ENCODE measurements at regions not wholly inside any gene's neighbourhood (a gene's known extent, or its start where the extent isn't known, plus 50 kb on each side); places are given as distances from the start of the nearest gene placed in this dataset.

DNA sequence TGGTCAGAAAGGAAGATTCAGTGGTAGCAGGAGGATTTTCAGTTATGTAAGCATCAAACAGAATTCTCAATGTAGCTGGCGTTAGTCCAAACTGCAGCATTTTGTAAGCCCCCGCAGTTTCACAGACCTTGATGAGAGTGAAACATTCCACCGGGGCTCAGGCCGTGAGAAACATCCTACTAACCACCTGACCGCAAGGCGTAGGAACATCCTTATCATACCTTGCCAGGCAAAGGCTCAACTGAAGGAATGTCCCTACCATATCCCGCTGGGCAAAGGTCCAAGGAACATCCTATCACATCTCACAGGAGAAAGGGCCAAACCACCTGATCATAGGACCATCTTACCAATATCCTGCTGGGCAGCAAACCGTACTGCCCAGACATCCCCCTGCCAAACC, 624.8 kb upstream of the TMEM132C start:
- DNase-seq: no peak

DNA sequence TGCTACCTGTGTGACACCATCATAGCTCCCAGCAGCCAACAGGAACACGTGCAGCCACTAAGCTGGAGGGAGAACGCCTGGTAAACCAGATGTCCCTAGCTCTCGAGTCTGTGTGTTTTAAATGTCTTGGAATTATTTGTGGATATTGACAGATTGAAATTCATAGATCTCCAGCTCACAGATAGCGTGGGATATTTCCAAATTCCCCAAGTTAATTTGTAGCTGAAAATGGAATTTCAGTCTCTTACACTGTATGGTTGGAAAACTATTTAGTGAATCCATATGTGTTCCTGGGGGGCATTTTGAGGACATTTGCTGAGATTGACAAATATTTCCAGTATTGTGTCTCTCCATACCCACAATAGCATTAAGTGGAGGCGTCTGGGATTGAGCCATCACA, 618.6 kb upstream of the TMEM132C start:
- no peak for DNase-seq

DNA sequence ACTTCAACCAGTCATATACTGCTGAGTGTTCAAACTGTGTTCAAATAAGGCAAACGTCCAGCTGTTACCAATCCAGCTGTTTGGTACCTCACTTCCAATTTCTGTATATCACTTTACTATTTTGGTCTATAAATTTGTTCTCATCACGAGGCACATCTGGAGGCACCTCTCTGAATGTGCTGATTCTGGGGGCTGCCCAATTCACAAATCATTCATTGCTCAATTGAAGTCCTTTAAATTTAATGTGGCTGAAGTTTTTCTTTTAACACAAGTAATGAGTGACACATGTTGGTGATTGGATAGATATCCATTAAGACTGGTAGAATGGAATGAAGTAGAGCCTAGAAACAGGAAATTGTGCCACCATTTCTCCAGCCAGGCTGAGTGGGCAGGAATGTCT, 617.0 kb upstream of the TMEM132C start:
- DNase-seq: no peak

DNA sequence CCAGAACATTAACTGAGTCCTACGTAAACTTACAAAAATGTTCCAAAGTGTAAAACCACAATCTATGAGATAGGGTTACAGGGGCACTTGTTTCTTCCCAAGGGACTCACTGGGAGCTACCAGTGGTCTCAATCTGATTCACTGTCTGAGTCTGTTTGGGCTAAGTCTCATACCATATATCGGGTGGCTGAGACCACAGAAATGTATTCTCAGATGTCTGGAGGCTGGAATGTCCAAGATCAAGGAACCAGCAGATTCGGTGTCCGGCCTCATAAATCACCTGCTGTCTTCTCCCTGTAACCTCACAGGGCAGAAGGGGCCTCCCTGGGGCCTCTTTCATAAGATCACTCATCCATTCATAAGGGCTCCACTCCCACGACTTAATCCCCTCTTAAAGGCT, 616.3 kb upstream of the TMEM132C start:
- DNase-seq: no peak

DNA sequence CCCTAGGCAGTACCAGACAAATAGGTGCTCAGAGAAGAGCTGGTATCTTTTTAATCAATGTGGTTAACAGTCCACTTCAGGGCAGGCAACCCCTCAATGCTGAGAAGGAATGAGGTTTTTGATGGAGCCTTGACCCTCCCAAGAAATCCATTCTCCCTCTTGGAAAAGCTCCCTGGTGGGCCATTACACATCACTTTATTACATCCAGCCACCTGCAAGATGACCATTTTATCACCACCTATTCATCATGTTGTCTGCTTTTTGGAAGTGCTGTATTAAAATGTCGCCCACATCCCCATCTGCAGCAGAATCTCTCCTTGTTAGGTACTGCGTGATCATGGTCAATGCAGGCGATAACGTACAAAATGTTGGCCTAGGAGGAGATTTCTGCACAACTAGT, 614.7 kb upstream of the TMEM132C start:
- no peak for DNase-seq

DNA sequence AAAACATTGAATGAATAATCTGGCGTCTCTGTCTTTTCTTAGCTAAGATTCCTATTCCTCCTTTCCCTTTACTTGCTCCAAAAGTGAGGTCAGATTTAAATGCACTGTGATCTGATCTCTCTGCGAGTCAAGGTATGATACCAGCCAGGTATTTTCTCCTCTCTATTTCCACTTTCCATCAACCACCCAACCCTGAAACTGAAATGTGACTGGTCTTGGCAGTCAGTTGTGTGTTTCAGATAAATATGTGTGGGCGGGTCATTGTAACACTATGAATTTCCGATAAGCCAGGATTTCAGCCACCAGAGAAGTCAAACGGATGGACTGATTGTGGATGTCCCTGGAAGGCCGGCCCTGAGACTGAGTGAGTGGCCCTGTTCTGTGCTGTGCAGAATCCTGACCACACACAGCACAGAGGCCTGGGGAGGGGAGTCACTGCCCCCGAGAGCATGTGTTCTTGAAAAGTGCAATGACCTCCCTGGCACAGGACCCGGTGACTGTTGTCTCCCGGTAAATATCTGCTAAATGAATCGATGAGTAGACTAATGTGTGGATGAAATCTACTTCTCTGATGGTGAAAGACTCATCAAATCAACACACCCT, 612.5 kb upstream of the TMEM132C start:
- no peak for DNase-seq

DNA sequence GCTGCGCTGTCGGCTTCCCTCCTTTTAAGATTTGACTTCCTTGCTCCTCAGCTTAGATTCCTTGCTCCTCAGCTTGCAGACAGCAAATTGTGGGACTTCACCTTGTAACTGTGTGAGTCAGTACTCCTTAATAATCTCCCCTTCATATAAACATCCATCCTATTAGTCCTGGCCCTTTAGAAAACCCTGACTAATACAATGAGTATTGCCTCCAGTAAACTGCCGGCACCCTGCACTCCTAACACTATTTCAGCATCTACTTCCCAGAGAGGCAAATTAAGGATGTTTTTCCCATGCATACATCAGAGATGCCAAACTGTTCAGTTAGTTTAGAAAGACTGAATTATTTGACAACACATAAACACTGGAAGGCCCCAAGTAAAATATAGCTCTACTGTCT, 611.3 kb upstream of the TMEM132C start:
- no peak for DNase-seq

DNA sequence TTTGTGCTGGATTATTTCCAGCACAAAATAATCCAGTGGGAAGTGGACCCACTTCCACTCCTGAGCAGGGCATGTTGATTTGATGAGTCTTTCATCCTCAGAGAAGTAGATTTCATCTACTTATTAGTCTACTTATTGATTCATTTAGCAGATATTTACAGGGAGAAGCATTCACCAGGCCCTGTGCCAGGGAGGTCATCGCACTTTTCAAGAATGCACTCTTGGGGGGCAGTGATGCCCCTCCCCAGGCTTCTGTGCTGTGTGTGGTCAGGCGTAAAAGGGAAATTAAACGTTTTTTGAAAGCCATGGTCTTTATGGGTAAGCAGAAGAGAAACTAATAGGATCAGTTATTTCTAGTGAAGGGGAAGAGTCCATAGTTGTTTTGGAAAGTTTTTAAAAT, 610.7 kb upstream of the TMEM132C start:
- DNase-seq: no peak

DNA sequence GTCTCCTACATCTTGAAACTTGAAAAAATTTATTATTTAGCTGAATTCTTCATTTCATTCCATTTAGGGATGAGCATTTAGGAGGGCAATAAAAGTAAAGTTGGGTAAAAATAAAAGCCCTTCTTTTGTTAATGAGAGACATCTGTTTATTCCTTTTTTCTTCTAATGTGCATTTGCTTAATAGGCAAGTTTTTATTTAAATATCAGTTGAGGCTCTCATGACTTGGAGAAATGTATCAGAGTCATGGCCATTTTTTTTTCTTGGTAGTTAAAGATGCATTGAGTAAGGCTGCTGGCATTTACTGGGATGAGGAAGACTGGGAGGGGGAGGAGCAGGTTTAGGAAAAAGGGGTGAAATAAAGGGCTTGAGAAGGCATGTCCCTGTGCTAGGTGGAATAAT, 609.9 kb upstream of the TMEM132C start:
- DNase-seq: no peak

DNA sequence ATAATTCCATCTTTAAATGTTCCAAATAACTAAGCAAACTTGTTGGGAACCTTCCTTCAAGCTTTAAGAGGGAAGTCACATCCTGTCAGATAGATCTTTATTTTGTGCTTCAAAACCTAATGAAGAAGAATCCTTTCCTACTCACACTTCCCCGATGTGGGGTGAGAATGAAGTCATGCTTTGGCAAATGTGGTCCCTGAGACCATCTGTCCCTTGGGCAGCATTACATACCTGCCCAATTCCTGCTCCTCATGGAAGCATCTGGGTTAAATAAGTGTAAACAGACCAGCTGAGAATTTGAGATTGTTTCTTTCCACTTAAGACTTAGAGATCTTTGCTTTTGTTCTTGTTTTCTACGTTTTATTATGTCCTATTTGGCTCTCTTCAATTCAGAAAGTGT, 606.0 kb upstream of the TMEM132C start:
- DNase-seq: no peak

DNA sequence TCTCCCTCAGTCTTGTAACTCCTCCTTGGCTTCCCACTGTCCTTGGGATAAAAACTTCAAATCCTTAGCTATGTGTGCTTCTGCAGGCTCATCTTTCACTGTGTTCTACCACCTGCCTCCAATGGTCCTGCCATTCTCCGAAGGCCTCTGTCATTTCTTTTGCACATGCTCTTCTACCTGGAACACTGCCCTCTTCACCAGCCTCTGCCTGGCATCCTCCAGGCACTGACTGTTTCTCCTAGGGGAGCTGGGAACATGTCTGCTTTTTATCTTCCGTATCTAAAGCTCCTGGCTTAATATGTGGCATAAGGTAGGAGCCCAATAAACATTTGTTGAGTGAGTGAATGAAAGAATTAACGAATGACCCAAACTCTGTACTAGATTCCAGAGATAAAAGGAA, 603.3 kb upstream of the TMEM132C start:
- no peak for DNase-seq

DNA sequence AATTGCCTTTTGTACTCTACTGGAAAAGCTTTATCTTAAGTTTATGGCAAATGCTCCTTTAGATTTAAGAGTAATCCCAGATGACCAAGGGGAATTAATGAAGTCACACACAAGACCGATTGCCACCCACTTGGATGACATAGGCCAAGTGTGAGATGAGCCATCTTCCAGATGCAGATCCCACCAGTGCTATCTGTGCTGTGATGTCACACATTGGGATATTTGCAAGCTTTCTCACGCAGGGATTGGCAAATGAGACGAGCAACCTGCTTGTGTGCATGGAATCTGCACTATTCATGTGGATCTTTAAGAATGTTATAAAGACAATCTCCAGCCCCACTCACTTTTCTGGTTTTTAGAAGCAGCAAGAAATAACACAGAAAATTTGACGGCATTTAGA, 602.1 kb upstream of the TMEM132C start:
- no peak for DNase-seq

DNA sequence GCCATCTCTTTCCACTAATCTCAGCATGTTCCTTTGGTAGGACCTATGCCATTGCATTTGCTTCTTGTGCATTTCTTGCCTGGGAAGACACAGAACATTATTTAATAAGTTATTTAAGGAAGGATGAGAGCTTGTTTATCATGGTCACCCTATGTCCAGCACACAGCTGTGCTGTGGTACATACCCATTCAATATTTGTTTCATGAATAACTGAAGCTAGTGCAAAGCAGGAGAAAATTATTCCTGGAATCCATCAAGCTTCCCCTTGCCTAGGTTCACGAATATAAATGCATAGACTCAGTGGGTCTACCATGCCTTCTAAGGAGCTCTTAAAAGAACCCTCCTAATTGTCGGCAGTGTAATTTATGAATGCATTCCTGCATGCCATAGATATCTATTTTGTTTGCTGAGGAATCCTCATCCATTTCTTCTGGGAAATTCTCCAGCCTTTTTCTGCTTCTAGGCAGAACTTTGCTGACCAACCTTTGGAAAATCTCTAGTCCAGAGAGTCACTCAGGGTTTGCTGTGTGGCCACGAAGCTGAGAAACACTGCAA, 599.8 kb upstream of the TMEM132C start:
- DNase-seq: no peak

DNA sequence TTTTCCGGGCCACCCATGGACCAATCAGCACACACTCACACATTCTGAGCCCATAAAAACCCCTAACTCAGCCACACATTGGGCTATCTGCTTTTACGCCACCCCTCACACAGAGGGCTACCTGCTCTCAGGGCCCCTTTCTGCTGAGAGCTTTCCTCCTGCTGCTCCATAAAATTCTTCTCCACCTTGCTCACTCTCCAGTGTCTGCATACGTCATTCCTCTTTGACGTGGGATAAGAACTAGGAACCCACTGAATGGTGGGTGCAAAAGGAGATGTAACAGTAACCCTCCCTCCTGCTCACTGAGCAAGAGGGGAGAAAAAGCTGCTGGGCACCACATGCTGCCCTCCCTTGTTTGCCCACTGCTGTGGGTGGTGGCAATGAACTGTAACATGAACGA, 596.7 kb upstream of the TMEM132C start:
- no peak for DNase-seq

DNA sequence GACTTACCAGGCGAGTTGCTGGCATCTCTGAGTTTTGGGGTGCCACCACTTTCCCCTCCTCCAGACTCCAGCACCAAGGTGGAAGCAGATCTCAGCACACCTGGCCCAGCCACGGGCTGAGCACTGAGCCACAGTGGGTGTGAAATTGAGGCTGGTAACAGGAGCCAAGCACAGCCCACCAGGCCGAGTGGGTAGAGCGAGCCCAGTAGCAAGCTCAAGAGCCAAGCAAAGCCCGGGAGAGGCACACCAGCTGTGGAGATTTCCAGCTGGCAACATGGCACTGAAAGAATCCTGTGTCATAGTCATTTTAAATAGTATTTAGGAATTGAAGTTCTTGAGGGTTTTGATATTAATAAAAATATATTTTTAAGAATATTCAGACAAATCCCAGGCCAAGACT, 596.2 kb upstream of the TMEM132C start:
- DNase-seq: no peak

DNA sequence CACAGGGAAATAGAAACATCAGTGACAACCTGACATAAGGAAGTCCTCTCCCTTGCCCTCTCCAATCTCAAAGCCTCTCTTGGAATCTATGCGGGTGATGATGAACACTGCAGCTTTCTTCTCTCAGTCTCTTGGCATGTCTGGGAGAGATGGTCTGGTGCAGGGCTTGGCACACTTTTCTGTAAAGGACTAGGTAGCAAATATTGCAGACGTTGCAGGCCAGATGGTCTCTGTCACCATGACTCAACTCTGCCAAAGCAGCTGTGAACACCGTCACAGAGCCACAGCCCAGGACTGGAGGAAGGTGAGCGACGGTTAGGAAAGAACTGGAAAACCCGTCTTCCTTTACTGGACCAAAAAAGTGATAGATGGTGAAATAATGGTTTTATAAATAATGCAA, 591.0 kb upstream of the TMEM132C start:
- DNase-seq: no peak

DNA sequence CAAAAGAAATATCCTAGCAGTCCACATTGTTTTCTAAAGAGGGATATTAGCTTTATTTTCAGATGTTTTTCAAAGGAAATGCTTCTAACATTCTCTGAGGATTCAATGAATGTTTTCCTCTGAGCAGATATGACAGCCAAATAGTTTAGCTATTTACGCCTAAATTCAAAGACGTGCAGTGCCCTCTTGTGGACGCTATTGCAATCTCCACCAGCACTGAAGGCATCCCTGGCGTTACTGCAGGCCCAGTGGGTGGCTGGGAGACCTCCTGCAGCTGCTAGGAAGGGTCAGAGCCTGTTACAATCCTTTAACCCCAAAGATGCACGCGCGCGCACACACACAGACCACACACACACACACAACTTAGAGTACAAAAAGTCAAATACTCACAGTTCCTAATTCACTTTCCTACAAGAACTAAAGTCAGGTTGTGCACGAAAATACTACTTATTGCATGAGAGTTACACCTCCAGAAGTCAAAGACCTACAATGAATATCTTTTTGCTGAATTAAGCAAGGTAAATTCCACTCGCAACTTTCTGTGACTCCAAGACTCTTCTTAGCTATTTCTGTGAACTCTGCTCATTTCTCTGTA, 589.3 kb upstream of the TMEM132C start:
- DNase-seq: peak in 1 of 2 donors; percentile 1

DNA sequence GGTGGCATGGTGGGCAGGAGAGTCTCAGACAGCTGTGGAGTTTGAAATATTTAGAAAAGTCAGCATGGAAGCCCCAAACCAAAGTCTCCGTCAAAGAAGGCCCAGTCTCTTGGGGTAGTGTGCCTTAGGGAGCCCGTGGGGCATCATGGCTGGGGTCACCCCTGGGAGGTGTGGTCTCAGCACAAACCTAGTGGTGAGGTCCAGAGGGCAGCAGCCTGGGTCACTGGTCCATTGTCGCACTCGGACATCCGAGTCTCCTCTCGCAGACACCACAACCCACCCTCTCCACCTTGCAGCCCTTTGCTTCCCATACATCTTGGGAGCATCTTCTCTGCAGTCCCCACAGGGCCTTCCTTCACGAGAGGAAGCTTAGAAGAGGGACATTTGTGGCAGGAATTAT, 588.0 kb upstream of the TMEM132C start:
- no peak for DNase-seq

DNA sequence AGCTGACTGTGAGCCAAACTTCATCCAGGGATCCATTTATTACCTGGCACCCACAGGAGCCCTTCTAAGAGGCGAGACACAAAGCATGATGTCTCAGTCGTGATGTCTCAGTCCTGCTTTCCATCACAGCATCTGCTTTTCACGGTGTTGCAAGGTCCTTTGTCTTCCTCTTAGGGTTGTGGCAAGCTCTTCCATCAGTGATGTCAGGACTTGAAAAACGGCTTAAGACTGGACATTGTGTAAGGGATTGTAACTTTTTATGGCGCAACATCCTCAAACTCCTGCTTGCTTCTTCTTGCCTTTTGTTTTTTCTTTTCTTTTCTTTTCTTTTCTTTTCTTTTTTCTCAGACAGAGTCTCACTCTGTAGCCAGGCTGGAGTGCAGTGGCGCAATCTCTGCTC, 586.5 kb upstream of the TMEM132C start:
- no peak for DNase-seq

DNA sequence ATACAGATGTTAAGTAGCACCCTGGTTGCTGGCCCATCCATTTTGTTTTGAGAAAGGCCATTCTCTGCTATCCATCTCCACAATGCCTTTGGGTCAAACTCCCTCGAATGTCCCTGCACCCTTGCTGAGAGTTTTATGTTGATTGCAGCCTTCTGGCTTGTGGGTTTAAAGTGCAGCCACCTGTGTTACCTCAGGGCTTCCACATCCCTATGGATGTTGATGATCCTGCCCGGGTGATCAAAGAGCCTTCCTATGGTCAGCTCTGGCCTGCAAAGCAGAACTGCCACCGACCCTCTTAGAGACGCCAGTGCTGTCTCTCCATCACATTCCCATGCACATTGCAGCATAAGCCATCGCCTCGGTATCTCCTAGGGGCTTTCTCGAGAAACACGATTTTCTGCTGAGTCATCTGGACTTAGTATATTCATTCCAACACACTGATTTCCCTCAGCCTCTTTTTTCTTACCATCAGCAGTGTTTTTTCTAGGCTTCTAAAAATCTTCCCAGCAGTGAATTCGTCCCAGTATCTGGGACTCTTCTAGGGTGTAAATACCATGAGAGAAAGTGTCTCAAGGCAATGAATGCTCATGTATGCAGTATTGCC, 585.7 kb upstream of the TMEM132C start:
- no peak for DNase-seq

DNA sequence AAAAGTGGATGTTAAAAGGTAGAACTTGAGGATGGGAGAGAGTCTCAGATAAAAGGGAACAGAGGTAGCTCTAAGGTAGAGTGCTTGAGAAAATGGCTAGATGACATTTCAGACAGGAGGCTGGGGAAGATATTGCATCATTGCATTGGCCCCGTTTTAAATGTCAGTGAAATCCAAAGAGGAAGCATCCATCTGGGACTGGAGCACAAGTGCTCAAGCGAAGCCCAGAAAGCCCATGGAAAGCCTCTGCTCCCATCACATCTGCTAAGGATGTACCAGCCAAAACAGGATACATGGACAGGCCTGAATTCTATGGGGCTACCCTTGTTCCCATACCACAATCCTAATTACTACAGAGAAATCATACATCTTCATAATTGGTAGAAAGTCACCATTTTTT, 581.5 kb upstream of the TMEM132C start:
- no peak for DNase-seq

DNA sequence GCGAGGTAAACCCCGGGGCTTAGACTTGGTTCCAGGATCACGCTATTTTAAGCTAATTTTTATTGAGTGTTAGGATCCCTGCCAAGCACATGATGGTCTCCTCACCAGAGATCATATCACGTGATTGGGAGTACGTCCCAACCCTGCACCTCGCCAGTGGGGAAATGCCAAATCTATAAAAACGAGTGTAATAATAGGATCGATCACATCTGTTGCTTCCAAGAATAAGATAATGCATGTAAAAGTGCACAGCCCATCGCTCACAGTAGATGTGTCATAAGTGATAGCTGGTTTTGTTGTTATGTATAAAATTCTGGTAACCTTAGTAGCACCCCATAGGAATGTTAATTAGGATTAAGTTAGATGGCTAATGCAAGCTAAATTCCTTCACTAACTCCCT, 581.0 kb upstream of the TMEM132C start:
- no peak for DNase-seq

DNA sequence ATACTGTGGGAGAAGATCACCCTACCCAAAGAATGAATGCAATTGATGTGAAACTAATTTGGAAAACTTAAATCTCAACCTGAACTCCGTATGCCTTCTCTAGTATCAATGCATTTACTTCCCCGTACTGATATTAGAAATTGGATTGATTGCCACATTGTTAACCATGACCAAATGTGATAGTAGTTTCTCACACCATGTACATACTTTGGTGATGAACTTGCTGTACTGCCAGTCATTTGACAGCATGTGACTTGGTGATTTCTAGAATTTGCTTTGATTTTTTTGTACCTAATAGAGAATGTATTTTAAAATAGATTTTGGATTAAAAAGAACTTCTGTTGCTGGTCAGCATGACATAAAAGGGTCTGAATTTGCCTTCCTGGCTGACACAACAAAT, 579.8 kb upstream of the TMEM132C start:
- DNase-seq: no peak

DNA sequence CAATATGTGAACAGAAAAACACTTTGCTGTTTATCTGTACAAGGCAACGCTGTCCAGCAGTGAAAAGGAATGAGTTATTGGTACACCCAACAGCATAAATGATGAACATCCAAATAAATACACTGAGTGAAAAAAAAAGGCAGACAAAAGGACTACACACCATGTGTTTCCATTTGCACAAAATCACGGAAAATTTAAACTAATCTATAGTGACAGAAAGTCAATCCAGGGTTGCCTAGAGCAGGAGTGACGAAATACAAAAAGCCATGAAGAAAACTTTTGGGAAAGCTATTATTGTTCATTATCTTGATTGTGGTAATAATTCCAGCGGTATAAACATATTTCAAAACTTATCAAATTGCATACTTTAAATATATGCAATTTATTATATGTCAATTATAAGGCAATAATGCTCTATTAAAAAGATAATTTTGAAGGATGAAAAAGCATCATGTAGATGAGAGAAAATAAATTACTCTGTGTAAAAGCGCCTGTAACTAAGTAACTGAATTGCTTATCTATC, 578.0 kb upstream of the TMEM132C start:
- no peak for DNase-seq

DNA sequence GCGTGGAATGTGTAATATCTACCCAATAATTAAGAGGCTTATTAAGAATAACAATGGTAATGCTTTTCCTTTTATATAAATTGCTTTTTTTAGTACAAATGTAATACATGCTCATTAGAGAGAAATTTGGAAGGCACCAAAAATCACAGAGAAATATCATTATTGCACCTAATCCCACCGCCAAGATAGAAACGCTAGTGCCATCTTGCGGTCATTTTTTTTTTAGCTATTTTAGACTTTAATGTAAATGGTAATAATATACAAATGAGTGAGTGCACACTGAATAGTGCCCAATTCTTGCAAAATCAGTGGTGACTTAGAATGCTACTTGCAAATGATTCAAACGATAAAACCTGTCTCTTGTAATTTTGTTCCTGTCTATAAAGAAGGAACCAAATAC, 576.8 kb upstream of the TMEM132C start:
- no peak for DNase-seq
